Astrocyte of the spinal cord (primary cell): ENCODE measurements at regions not wholly inside any gene's neighbourhood (a gene's known extent, or its start where the extent isn't known, plus 50 kb on each side); places are given as distances from the start of the nearest gene placed in this dataset.

Experiments
- DNase-seq: peaks from one replicate; pipeline ENCODE4 v3.0.0; 2011; ENCODE audit warnings: low read depth, low spot score
- H3K4me3 ChIP-seq: 2 replicates; pipeline ENCODE4 v1.5.1; 2011; ENCODE audit warnings: low read depth, mild to moderate bottlenecking, low read length, moderate library complexity
- in situ Hi-C: cut with HindIII; loops from 2 replicates; pipeline ENCODE4 v1.10.0; 2017; ENCODE audit warnings: low sequenced_read_pairs
- TF ChIP-seq, protein P1 (sequence below): IDR thresholded peaks from 2 replicates; pipeline ENCODE4 v1.5.1; 2012; ENCODE audit warnings: low read depth, mild to moderate bottlenecking, low read length, inconsistent platforms

DNA sequence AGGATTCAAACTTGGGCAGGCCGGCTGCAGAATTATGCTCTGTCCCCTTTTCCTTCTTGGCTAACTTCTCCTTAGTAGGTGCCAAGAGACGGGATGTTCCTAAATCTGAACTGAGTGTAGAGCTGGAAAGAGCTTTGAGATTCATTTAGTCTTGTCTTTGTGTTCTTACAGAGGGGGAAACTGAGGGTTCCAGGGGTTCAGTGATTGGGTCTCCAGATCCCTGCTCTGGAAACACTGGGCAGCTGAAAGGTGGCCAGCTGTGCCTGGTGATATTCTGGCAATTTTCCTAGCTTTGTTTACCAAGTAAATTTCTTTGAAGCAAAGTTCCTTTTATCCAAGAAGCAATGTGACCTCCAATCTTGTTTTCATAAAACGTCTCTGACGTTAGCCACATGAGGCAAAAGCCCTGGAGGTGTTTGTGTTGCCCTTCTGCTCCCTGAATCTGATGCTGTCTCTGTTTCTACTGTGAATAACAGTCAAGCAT is 288.7 kb downstream of the ZSWIM6 start:
- no peak overlapping the region for H3K4me3 ChIP-seq
- DNase-seq: no peak
- TF ChIP-seq, protein P1, sequence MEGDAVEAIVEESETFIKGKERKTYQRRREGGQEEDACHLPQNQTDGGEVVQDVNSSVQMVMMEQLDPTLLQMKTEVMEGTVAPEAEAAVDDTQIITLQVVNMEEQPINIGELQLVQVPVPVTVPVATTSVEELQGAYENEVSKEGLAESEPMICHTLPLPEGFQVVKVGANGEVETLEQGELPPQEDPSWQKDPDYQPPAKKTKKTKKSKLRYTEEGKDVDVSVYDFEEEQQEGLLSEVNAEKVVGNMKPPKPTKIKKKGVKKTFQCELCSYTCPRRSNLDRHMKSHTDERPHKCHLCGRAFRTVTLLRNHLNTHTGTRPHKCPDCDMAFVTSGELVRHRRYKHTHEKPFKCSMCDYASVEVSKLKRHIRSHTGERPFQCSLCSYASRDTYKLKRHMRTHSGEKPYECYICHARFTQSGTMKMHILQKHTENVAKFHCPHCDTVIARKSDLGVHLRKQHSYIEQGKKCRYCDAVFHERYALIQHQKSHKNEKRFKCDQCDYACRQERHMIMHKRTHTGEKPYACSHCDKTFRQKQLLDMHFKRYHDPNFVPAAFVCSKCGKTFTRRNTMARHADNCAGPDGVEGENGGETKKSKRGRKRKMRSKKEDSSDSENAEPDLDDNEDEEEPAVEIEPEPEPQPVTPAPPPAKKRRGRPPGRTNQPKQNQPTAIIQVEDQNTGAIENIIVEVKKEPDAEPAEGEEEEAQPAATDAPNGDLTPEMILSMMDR: no peak
- in situ Hi-C loops: no loop called here

DNA sequence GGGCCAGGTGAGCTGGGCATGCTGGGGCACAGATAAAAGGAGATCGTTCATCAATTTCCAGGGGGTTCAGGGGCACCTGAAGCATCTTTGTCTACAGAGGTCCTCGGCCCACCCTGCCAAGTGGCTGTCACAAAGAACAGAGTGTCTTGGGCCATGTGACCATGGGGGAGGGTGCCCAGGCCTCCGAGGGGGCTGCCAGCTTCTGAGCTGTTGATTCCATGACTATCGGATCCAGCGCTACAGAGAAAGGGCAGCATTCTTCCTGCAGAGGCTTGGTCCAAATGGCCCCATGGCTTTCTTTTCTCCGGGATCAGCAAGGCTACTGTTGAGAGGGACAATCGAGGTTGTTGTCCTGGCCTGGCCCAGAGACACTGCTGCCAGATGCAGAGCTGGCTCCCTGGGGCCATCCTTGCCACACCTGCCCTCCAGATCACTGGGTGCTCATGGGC is 289.2 kb downstream of the ZSWIM6 start:
- in situ Hi-C loops: no loop called here
- TF ChIP-seq, protein P1: no peak
- no peak for DNase-seq
- H3K4me3 ChIP-seq: no peak overlapping the region

DNA sequence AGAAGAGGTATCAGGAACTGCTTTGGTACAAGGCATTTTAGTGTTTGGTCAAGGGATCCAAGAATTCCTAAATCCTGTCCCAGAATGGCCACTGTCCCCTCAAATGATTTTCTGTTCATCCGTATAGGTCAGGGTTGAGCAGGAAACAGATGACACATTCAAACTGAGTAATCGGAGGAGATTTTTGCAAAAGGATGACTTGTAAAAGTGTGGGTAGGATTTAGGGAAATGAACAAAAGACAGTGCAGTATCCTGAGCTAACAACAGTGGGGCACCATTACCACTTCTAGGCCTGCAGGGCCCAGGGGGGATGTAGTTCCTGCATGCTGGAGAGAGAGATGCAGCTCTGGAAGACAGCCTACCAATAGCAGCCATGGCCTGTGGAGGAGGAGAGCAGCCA is 290.1 kb downstream of the ZSWIM6 start:
- no peak overlapping the region for H3K4me3 ChIP-seq
- no peak for DNase-seq
- in situ Hi-C loops: no loop called here
- TF ChIP-seq, protein P1: no peak

DNA sequence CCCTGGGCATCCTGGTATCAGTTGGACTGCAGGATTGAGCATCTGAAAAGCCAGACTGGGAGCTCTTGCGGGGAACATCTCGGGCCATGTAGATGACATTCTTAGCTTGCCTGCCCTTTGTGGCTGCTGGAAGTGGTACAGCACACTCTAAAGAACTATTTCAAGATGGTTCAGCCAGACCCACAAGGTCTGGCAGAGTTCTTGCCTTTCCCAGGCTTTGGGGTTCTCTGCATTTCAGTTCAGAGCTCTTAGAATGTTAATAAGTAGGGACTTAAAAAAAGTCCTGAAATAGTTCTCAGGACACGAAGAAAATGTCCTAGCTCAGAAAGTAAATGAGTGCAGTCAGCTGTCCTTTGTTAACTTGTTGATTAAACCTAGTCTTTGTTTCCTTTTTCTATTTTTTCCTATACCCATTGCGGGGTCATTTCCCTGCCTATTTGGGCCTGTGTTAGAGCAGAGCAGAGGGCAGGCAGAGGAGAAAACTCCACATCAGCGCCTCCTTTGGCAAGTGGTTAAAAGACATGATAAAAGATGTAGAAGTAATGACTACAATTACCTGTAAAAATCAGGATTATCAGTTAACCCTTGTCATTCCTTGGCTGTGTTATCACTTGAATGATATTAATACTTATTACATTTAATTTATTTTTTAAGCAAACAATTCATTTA is 291.5 kb downstream of the ZSWIM6 start:
- TF ChIP-seq, protein P1: peak; percentile 31
- no peak overlapping the region for H3K4me3 ChIP-seq
- in situ Hi-C loops: no loop called here
- DNase-seq: peak; percentile 43

DNA sequence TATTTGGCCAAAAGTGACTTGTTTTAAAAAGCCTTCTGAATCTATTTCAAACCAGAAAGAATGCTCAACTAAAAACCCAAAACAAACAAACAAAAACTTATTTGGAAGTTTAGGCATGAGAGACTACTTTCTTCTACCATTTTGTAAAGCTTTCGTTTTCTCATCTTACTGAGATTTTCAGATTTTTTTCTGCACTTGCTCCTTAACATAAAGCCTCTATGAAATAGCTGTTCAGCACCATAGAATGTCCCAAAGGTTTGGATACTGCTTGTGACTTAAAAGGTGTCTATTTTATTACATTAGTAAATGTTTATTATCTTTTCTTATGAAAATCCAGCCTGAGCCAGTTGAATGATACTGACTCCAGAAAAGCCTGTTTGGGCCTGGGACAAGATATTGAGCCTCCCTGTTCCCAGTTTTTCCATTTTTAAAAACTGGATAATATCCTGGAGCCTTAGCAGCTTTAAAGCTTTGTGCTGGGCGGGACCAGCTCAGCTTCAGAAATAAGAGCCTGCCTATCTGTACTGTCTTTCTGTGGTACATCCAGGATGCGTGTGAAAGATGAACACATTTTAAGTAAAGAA is 292.6 kb downstream of the ZSWIM6 start:
- no peak overlapping the region for H3K4me3 ChIP-seq
- in situ Hi-C loops: no loop called here
- no peak for DNase-seq
- TF ChIP-seq, protein P1: no peak

DNA sequence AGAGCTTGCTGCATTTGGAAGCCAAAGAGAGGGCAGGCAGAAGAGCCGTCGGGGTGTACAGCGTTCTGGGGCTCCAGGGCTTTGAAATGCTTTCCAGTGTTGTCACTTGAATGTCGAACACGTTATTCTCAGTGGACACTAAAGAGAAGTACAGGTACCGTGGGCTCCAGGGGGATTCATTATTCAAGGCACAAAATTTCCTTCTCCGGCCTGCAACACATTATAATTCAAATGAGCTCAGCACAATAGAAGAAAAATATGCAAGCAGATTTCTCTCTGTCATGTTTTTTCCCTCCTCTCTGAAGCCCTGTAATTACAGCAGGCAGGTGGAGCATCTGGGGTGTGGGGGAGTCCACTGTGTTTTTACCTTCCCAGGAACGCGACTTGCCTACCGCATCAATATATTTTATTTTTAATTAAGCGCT is 293.1 kb downstream of the ZSWIM6 start:
- TF ChIP-seq, protein P1: no peak
- peak overlapping the region; percentile 44 for H3K4me3 ChIP-seq
- in situ Hi-C loops: no loop called here
- DNase-seq: no peak
